ENCODE measurements at regions not wholly inside any gene's neighbourhood (a gene's known extent, or its start where the extent isn't known, plus 50 kb on each side); places are given as distances from the start of the nearest gene placed in this dataset.

DNA sequence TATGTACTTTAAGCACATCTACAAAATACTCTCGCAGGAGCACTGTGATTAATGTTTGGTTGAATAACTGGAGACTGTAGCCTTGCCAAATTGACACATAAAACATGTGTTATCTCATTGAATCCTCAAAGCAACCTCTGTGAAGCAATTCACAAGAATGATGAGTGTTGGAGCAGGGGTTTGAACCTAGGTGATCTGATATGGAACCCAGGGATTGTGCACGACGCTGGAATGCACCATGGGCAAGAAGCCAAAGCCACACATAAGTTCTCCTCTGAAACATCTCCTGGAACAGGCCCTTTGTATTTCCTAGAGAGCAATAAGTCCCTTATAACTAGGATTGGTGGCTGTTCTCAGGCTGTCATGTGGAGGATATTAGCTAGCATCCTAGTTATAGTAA is 124.6 kb upstream of the IVNS1ABP start:
- TF ChIP-seq, protein P1, sequence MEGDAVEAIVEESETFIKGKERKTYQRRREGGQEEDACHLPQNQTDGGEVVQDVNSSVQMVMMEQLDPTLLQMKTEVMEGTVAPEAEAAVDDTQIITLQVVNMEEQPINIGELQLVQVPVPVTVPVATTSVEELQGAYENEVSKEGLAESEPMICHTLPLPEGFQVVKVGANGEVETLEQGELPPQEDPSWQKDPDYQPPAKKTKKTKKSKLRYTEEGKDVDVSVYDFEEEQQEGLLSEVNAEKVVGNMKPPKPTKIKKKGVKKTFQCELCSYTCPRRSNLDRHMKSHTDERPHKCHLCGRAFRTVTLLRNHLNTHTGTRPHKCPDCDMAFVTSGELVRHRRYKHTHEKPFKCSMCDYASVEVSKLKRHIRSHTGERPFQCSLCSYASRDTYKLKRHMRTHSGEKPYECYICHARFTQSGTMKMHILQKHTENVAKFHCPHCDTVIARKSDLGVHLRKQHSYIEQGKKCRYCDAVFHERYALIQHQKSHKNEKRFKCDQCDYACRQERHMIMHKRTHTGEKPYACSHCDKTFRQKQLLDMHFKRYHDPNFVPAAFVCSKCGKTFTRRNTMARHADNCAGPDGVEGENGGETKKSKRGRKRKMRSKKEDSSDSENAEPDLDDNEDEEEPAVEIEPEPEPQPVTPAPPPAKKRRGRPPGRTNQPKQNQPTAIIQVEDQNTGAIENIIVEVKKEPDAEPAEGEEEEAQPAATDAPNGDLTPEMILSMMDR (IDR thresholded peaks at IDR 0.05; ENCODE audit: borderline replicate concordance, extremely low read depth, low read length, poor library complexity, severe bottlenecking), result no peak
- no peak for TF ChIP-seq EZH2 (IDR thresholded peaks at IDR 0.05; ENCODE audit: borderline replicate concordance, low read depth, low read length, severe bottlenecking)
